ENCODE measurements at regions not wholly inside any gene's neighbourhood (a gene's known extent, or its start where the extent isn't known, plus 50 kb on each side); places are given as distances from the start of the nearest gene placed in this dataset.
"Not testable (repeated sequence)": the region's sequence is repeated elsewhere in the genome, so short reads cannot be mapped to it uniquely, and the experiment has no call there.

DNA sequence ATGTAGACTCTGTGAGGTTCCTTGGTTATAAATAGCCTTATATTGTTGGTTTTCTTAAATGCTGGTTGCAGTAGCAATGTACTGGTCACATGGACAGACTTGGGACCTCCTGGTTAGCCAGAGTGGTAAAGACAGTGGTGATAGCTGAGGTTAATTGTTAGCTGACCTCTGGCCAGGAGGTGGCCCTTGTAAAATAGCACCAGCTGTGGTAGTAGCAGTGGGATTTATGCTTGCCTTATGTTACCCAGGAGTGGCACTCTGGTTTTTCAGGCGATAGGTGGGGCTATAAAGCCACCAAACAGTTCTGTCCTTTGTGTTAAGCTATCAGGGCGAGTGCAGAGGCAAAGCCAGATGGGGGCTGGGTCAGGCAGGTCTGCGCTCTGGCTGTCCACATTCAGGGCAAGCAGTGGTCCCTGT, 94.8 kb upstream of the SRD5A2 start:
- intact Hi-C loops (cut with micrococcal nuclease): no loop called here

DNA sequence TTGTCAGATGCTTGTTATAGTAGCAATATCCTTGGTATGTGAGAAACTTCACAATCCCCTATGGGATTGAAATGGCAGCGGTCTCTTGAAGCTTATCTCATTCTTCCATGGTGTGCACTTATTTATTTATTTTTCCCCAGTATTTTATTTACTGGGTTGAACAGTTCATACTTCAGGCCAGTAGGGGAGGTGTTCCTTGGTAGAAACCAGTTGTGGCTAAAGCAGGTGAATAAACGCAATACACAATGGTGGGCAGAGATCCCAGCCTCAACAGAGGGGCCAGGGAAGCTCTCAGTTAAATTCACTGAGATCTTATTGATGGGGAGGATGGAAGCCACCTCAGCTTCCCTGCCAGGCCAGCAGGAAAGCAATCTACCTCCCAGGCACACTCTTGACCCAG, 93.7 kb upstream of the SRD5A2 start:
- no peak for DNase-seq
- intact Hi-C loops (cut with micrococcal nuclease): no loop called here
- no peak for ATAC-seq

More for the DNA sequence above, 94.8 kb upstream of the SRD5A2 start:
- ATAC-seq (no peak), DNase-seq (no peak)

GRCh38 chr2:31666878-31667277, 86.1 kb upstream of the SRD5A2 start:
- intact Hi-C loops (cut with micrococcal nuclease): no loop called here
- DNase-seq (peak; percentile 33), ATAC-seq (peak; percentile 61)

DNA sequence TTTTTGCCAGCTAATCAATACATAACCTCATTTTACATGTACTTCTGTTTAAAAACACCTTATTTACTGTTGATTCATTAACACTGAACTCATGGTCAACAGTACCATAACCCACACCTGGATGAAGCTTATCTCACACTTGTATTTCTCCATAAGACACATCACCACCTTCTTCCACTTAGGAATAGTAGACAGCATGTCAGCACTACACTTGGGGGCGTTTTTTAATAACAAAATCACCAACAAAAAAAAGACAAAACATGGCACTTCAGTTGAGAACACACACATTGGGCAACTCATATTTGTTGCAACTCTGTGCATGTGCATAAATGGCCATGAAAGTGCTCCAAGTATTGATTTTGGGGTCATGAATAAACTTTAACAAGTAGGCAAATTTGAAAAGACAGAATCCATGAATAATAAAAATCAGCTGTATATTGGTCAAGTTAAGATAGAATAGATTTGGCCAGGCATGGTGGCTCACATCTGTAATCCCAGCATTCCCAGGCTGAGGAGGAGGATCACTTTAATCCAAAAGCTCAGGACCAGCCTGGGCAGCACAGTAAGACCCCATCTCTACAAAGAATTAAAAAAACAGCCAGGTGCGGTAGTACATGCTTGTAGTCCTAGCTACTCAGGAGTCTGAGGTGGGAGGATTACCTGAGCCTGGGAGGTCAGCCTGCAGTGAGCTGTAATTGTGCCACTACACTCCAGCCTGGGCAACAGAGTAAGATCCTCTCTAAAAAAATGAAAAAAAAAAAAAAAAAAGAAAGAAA, 84.4 kb upstream of the SRD5A2 start:
- no peak for DNase-seq
- intact Hi-C loops (cut with micrococcal nuclease): no loop called here
- no peak for ATAC-seq

DNA sequence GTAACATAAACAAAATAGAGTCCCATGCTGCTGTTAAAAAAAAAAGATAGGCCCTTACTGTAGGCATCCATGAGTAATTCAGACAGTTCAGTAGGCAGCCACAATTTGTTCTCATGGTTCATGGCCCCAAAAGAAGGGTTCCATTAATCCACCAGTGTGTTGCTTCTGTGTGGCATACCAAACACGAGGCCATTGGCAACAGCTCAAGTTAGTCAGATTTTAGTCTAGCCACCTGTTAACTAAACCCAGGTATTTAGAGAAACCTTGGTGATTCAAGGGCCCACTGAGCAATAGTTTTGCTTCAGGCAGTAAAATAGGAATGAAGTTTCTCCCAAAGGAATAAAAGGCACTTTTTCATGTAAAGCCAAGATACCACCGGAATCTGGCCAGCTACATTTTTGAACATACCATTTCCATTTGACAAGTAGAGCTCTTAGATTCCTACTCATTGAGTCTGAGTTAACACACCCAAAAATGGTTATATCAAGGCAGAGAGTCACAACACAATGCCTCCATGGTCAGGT, 80.1 kb upstream of the SRD5A2 start:
- intact Hi-C loops (cut with micrococcal nuclease): no loop called here
- DNase-seq (no peak), ATAC-seq (no peak)

GRCh38 chr2:31660165-31660564, 79.4 kb upstream of the SRD5A2 start:
- no peak for ATAC-seq

GRCh38 chr2:31654241-31654640, 73.5 kb upstream of the SRD5A2 start:
- ATAC-seq: no peak
- DNase-seq: no peak
- intact Hi-C loops (cut with micrococcal nuclease): no loop called here

More at GRCh38 chr2:31660165-31660564, 79.4 kb upstream of the SRD5A2 start:
- no peak for DNase-seq
- intact Hi-C loops (cut with micrococcal nuclease): no loop called here

GRCh38 chr2:31651736-31652135, 71.0 kb upstream of the SRD5A2 start:
- DNase-seq (no peak), ATAC-seq (no peak)
- intact Hi-C loops (cut with micrococcal nuclease): no loop called here

DNA sequence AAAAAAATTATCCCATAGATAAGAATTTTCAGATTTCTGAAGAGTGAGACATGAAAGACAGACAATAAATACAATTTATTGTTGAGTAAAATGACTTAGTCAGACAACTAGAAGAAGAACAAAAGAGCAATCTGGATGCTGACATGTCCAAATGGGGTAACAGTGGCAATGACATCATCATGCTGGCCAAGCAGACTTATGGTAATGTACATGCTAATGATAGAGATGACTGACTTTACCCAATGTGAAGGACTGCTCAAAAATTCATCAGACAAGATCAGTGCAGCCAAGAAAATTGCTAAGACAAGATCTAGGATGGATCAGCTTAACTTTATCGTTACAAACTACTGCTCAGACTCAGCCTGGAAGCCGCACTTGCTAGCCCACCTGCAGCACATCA, 70.5 kb upstream of the SRD5A2 start:
- DNase-seq (no peak), ATAC-seq (no peak)
- intact Hi-C loops (cut with micrococcal nuclease): no loop called here

DNA sequence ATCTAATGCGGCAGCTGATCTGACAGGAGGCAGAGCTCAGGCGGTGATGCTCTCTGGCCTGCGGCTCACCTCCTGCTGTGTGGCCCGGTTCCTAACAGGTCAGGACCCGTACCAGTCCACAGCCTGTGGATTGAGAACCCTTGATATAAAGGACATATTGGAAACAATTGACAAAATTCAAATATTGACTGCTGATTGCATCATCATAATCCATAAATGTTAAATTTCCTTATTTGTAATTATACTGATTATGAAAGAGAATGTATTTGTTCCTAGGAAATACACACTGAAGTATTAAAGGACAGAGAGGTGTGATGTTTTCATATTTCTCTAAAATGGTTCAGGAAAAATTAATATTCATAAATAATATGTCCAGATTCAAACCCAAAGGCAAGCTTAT, 63.8 kb upstream of the SRD5A2 start:
- ATAC-seq: no peak
- no peak for DNase-seq
- intact Hi-C loops (cut with micrococcal nuclease): no loop called here

GRCh38 chr2:31642707-31643106, 62.0 kb upstream of the SRD5A2 start:
- DNase-seq (no peak), ATAC-seq (no peak)
- intact Hi-C loops (cut with micrococcal nuclease): no loop called here

GRCh38 chr2:31632201-31632600, 51.5 kb upstream of the SRD5A2 start:
- DNase-seq; intact Hi-C loops (cut with micrococcal nuclease); ATAC-seq: not testable (repeated sequence)
